HG03575 (cell line): ENCODE measurements at regions not wholly inside any gene's neighbourhood (a gene's known extent, or its start where the extent isn't known, plus 50 kb on each side); places are given as distances from the start of the nearest gene placed in this dataset.
"Not testable (repeated sequence)": the region's sequence is repeated elsewhere in the genome, so short reads cannot be mapped to it uniquely, and the experiment has no call there.

Source experiments
- ATAC-seq: cut with Tn5 transposase; IDR thresholded peaks from one replicate; pipeline ENCODE4 v1.9.1; 2021; ENCODE audit not compliant: unreplicated experiment, insufficient number of reproducible peaks, low FRiP score; ENCODE audit errors: extremely low read depth

GRCh38 chr2:11945139-11946126 lies 199.0 kb downstream of the LPIN1 start:
- peak; percentile 58 for ATAC-seq

GRCh38 chr2:11947956-11948355 lies 201.5 kb downstream of the LPIN1 start:
- ATAC-seq = no peak

GRCh38 chr2:11949732-11950523 lies 203.5 kb downstream of the LPIN1 start:
- no peak for ATAC-seq

- no peak for ATAC-seq
These were observed 204.5 kb downstream of the LPIN1 start for GRCh38 chr2:11950896-11951295.

GRCh38 chr2:11951492-11951891 lies 205.1 kb downstream of the LPIN1 start:
- ATAC-seq = not testable (repeated sequence)

GRCh38 chr2:11953258-11953657 lies 206.8 kb downstream of the LPIN1 start:
- ATAC-seq = no peak

GRCh38 chr2:11955314-11955713 lies 208.9 kb downstream of the LPIN1 start:
- ATAC-seq = no peak

GRCh38 chr2:11955884-11956291 lies 209.5 kb downstream of the LPIN1 start:
- ATAC-seq = no peak

- no peak for ATAC-seq
These were observed 216.4 kb downstream of the LPIN1 start for GRCh38 chr2:11962707-11963328.

GRCh38 chr2:11963966-11964365 lies 217.5 kb downstream of the LPIN1 start:
- no peak for ATAC-seq

GRCh38 chr2:11967946-11968465 lies 221.6 kb downstream of the LPIN1 start:
- no peak for ATAC-seq

- ATAC-seq = no peak
These were observed 222.1 kb downstream of the LPIN1 start for GRCh38 chr2:11968521-11968920.

GRCh38 chr2:11969774-11970173 lies 223.3 kb downstream of the LPIN1 start:
- ATAC-seq = no peak

- ATAC-seq = no peak
These were observed 228.1 kb downstream of the LPIN1 start for GRCh38 chr2:11974573-11974972.

GRCh38 chr2:11975373-11975772 lies 228.9 kb downstream of the LPIN1 start:
- ATAC-seq = no peak

GRCh38 chr2:11976073-11976472 lies 229.6 kb downstream of the LPIN1 start:
- no peak for ATAC-seq

- ATAC-seq = no peak
These were observed 231.5 kb downstream of the LPIN1 start for GRCh38 chr2:11977766-11978524.

- ATAC-seq = no peak
These were observed 234.4 kb downstream of the LPIN1 start for GRCh38 chr2:11980809-11981208.

GRCh38 chr2:11983401-11983800 lies 237.0 kb downstream of the LPIN1 start:
- no peak for ATAC-seq
